Tibial artery (tissue), 4 donors: ENCODE measurements at regions not wholly inside any gene's neighbourhood (a gene's known extent, or its start where the extent isn't known, plus 50 kb on each side); places are given as distances from the start of the nearest gene placed in this dataset.

Source experiments
- DNase-seq, 2 donors: peaks; one replicate each; pipeline ENCODE4 v3.0.0-alpha.2; 2019
- H3K27ac ChIP-seq, 2 donors: fragments of 200-600 bp; sonication (generic) in 1 of 2; 1 replicate in 1 of 2; 2 replicates in 1 of 2; pipeline ENCODE4 v1.5.1; 2018 to 2019; ENCODE audit warnings: mild to moderate bottlenecking in 1 of 2
- H3K27me3 ChIP-seq, 2 donors: fragments of 200-600 bp; sonication (generic) in 1 of 2; one replicate each; pipeline versions ENCODE4 v1.5.1 to v1.6.0; 2016 to 2019
- H3K36me3 ChIP-seq, 3 donors: fragments of 200-600 bp; sonication (generic) in 2 of 3; one replicate each; pipeline ENCODE4 v1.5.1; 2016 to 2019; ENCODE audit warnings: mild to moderate bottlenecking in 2 of 3
- H3K4me1 ChIP-seq, 4 donors: fragments of 200-600 bp; sonication (generic) in 2 of 4; 1 replicate in 3 of 4; 2 replicates in 1 of 4; pipeline ENCODE4 v1.5.1; 2016 to 2019
- H3K4me3 ChIP-seq, 2 donors: fragments of 200-600 bp; sonication (generic) in 1 of 2; 1 replicate in 1 of 2; 2 replicates in 1 of 2; pipeline ENCODE4 v1.5.1; 2018 to 2019; ENCODE audit warnings: mild to moderate bottlenecking in 2 of 2
- H3K9me3 ChIP-seq, 3 donors: fragments of 200-600 bp; sonication (generic) in 1 of 3; one replicate each; pipeline ENCODE4 v1.5.1; 2016 to 2019
- CTCF ChIP-seq, 2 experiments: fragments of 200-600 bp in 1 of 2; fragments of 450-650 bp in 1 of 2; IDR thresholded peaks; one replicate each; pipeline ENCODE4 v1.5.1; 2017 to 2019; ENCODE audit warnings: antibody characterized with exemption in 2 of 2, mild to moderate bottlenecking in 1 of 2, moderate library complexity in 1 of 2
- intact Hi-C: fragments of 100-400 bp; cut with DNase I; formaldehyde crosslinking; loops from one replicate; pipeline ENCODE4 v1.15.0; 2023; ENCODE audit warnings: low total_unique reads

DNA sequence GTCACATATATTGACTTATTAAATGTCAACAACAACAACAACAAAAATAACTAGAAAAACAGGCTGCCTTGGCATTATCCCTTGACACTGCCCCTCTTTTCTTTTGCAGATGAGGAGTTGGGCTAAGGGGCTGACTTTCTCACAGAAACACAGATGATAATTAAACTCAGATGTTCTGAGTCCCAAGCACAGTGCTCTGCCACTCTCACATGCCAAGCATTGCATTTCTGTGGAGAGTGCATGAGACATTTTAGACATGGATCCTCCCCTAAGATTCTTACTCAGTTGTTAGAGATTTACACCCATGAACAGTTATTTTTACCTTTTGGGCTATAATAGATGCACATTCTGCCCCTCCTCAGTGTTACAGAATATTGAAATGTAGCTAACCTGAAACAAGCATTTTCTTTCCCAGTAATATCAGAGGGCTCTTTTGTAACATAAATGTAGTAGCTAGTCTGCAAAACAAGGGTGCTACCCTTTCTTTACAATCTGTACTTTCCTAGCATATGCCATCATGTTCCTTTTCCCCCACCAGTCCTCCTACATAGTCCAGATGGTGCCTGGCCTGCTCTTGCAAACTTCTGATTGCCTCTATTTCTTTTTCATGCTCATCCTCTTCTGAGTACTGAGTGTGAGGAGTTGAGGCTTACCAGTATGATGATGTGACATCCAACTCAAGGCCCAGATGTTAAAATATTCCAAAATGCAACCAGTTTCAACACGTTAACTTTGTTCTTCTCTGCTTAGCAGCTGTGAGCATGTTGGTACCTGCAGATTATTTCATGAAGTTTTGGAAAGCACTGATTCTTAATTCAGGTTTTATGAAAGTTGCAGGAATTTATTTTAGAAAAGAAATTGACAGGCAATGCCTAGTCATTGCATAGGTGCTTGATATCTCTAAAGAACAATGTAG lies 125.0 kb upstream of the ATP2B1 start:
- Histone ChIP-seq H3K36me3 (no peaks in the 10 kb centered on the region), H3K9me3 (no peaks in the 10 kb centered on the region), H3K4me3 (no peak overlapping the region), H3K4me1 (no peaks in the 10 kb centered on the region), H3K27ac (no peak overlapping the region), H3K27me3 (no peaks in the 10 kb centered on the region)
- intact Hi-C loops: no loop called here
- TF ChIP-seq CTCF (IDR thresholded peaks at IDR 0.05): no peak
- DNase-seq: no peak

- Histone ChIP-seq H3K4me3 (no peak overlapping the region), H3K9me3 (no peaks in the 10 kb centered on the region), H3K36me3 (no peaks in the 10 kb centered on the region), H3K27ac (no peak overlapping the region), H3K4me1 (no peaks in the 10 kb centered on the region), H3K27me3 (no peaks in the 10 kb centered on the region)
- intact Hi-C loops: no loop called here
- TF ChIP-seq CTCF (IDR thresholded peaks at IDR 0.05): no peak
- DNase-seq: no peak
These were observed 123.7 kb upstream of the ATP2B1 start for GRCh38 chr12:89832336-89832735.

- no peaks in the 10 kb centered on the region for H3K36me3 ChIP-seq
- no peak overlapping the region for H3K27ac ChIP-seq
- TF ChIP-seq CTCF (IDR thresholded peaks at IDR 0.05): no peak
- H3K27me3 ChIP-seq: no peaks in the 10 kb centered on the region
- no peak for DNase-seq
- no peak overlapping the region for H3K4me3 ChIP-seq
- intact Hi-C loops: no loop called here
- H3K9me3 ChIP-seq: no peaks in the 10 kb centered on the region
- no peaks in the 10 kb centered on the region for H3K4me1 ChIP-seq
These were observed 122.9 kb upstream of the ATP2B1 start for GRCh38 chr12:89831310-89832095.

GRCh38 chr12:89829434-89829975 lies 120.9 kb upstream of the ATP2B1 start:
- intact Hi-C loops: no loop called here
- no peaks in the 10 kb centered on the region for H3K36me3 ChIP-seq
- no peak for TF ChIP-seq CTCF (IDR thresholded peaks at IDR 0.05)
- H3K27me3 ChIP-seq: no peaks in the 10 kb centered on the region
- no peak overlapping the region for H3K27ac ChIP-seq
- no peak overlapping the region for H3K4me3 ChIP-seq
- H3K9me3 ChIP-seq: no peaks in the 10 kb centered on the region
- H3K4me1 ChIP-seq: no peaks in the 10 kb centered on the region
- DNase-seq: no peak

- H3K4me3 ChIP-seq: no peak overlapping the region
- H3K27ac ChIP-seq: no peak overlapping the region
- intact Hi-C loops: no loop called here
- DNase-seq: no peak
- H3K4me1 ChIP-seq: no peaks in the 10 kb centered on the region
- H3K36me3 ChIP-seq: no peaks in the 10 kb centered on the region
- no peaks in the 10 kb centered on the region for H3K27me3 ChIP-seq
- no peaks in the 10 kb centered on the region for H3K9me3 ChIP-seq
- TF ChIP-seq CTCF (IDR thresholded peaks at IDR 0.05): no peak
These were observed 119.9 kb upstream of the ATP2B1 start for GRCh38 chr12:89828575-89828974.
